Endothelial cell of umbilical vein (primary cell): ENCODE measurements at regions not wholly inside any gene's neighbourhood (a gene's known extent, or its start where the extent isn't known, plus 50 kb on each side); places are given as distances from the start of the nearest gene placed in this dataset.

ENCODE experiments used
- BruUV-seq: library from RNA; stranded (reverse); fragments of 400-500 nt; replicated peaks from 2 replicates; lab custom pipeline; 2021; lab: Mats Ljungman, UMichigan
- CTCF ChIA-PET: fragments of 300-600, 350-600 bp; sonication (Branson Sonifier 250); formaldehyde crosslinking; loops from one replicate; lab custom pipeline; 2021; ENCODE audit warnings: antibody characterized with exemption, inconsistent platforms; lab: Charles Lee
- POLR2A ChIA-PET: fragments of 300-600, 350-600 bp; sonication (Branson Sonifier 250); formaldehyde crosslinking; loops from one replicate; lab custom pipeline; 2021; ENCODE audit warnings: antibody characterized with exemption, inconsistent platforms; lab: Charles Lee
- DNase-seq: peaks from one replicate; pipeline ENCODE4 v3.0.0-alpha.2; 2011; ENCODE audit warnings: low read depth, low spot score
- FAIRE-seq: peaks from 2 replicates; lab custom pipeline; 2011; peaks lifted over from hg19 to GRCh38; lab: Jason Lieb, UNC
- H2AFZ ChIP-seq: 2 replicates; pipeline ENCODE4 v1.6.0; 2012; ENCODE audit warnings: low read depth, low read length, control low read depth, inconsistent platforms
- H3K27ac ChIP-seq: 2 replicates; pipeline ENCODE4 v1.5.1; 2011; ENCODE audit warnings: low read depth, mild to moderate bottlenecking, control low read depth, low read length, moderate library complexity; ENCODE audit not compliant: insufficient read depth
- H3K27me3 ChIP-seq, 2 experiments: 2 replicates each; pipeline versions ENCODE4 v1.6.0 to v1.6.1; 2011; ENCODE audit warnings: low read length in 2 of 2, mixed read lengths in 1 of 2; ENCODE audit not compliant: control insufficient read depth in 2 of 2, insufficient read depth in 2 of 2
- H3K36me3 ChIP-seq, 2 experiments: 2 replicates in 1 of 2; 3 replicates in 1 of 2; pipeline ENCODE4 v1.5.1; 2011; ENCODE audit warnings: low read length in 2 of 2, mild to moderate bottlenecking in 1 of 2, moderate library complexity in 1 of 2; ENCODE audit not compliant: control insufficient read depth in 2 of 2, insufficient read depth in 2 of 2; ENCODE audit errors: extremely low read depth in 1 of 2
- H3K4me1 ChIP-seq: 3 replicates; pipeline ENCODE4 v1.5.1; 2011; ENCODE audit warnings: mild to moderate bottlenecking, low read length; ENCODE audit not compliant: control insufficient read depth, insufficient read depth; ENCODE audit errors: extremely low read depth
- H3K4me2 ChIP-seq: 2 replicates; pipeline ENCODE4 v1.6.1; 2011; ENCODE audit warnings: low read length, control low read depth, mixed read lengths; ENCODE audit not compliant: insufficient read depth
- H3K4me3 ChIP-seq, 3 experiments: fragments of 200-600 bp in 1 of 3; sonication (generic), shearing (Covaris generic) in 1 of 3; replicated peaks in 1 of 3; 2 replicates each; pipeline ENCODE4 v1.5.1; 2011 to 2016; ENCODE audit warnings: control low read depth in 3 of 3, low read length in 3 of 3, mild to moderate bottlenecking in 2 of 3, inconsistent platforms in 1 of 3, low read depth in 1 of 3, moderate library complexity in 1 of 3; ENCODE audit not compliant: insufficient read depth in 1 of 3
- H3K79me2 ChIP-seq: 2 replicates; pipeline ENCODE4 v1.6.0; 2012; ENCODE audit warnings: low read length, inconsistent platforms; ENCODE audit not compliant: control insufficient read depth, insufficient read depth
- H3K9ac ChIP-seq: replicated peaks from 2 replicates; pipeline ENCODE3; 2011; ENCODE audit warnings: low read length, control low read depth; ENCODE audit not compliant: insufficient read depth; ENCODE audit errors: extremely low read depth
- H3K9me1 ChIP-seq: replicated peaks from 3 replicates; pipeline ENCODE4 v1.6.0; 2011; ENCODE audit warnings: mild to moderate bottlenecking, low read length; ENCODE audit not compliant: control insufficient read depth, insufficient read depth; ENCODE audit errors: extremely low read depth
- H3K9me3 ChIP-seq: replicated peaks from 2 replicates; pipeline ENCODE4 v1.5.1; 2012; ENCODE audit warnings: low read length, inconsistent platforms; ENCODE audit not compliant: control insufficient read depth, insufficient read depth
- H4K20me1 ChIP-seq: replicated peaks from 2 replicates; pipeline ENCODE3; 2011; ENCODE audit warnings: mild to moderate bottlenecking, low read length; ENCODE audit not compliant: control insufficient read depth, insufficient read depth; ENCODE audit errors: extremely low read depth
- EZH2 ChIP-seq: IDR thresholded peaks from 2 replicates; pipeline ENCODE4 v1.6.1; 2012; ENCODE audit warnings: borderline replicate concordance, low read depth, mild to moderate bottlenecking, moderate library complexity, low read length, inconsistent platforms; ENCODE audit not compliant: severe bottlenecking
- FOS ChIP-seq: IDR thresholded peaks from 2 replicates; pipeline ENCODE4 v1.6.1; 2011; ENCODE audit warnings: mild to moderate bottlenecking, low read length, moderate library complexity, borderline replicate concordance; ENCODE audit not compliant: insufficient read depth
- GATA2 ChIP-seq: IDR thresholded peaks from 2 replicates; pipeline ENCODE4 v1.7.0; 2011; ENCODE audit warnings: low read depth, mild to moderate bottlenecking, moderate library complexity, mixed read lengths, low read length; ENCODE audit not compliant: insufficient read length, insufficient read depth
- JUN ChIP-seq: IDR thresholded peaks from 2 replicates; pipeline ENCODE4 v1.6.1; 2011; ENCODE audit warnings: borderline replicate concordance, low read depth; ENCODE audit not compliant: insufficient read length, insufficient read depth
- MYC ChIP-seq: IDR thresholded peaks from one replicate; pipeline ENCODE4 v1.6.1; 2011; ENCODE audit warnings: mild to moderate bottlenecking, low read depth, low read length
- POLR2A ChIP-seq: IDR thresholded peaks from 2 replicates; pipeline ENCODE4 v1.6.1; 2012; ENCODE audit warnings: low read depth, mild to moderate bottlenecking, control low read depth, low read length
- POLR2AphosphoS5 ChIP-seq: IDR thresholded peaks from 2 replicates; pipeline ENCODE4 v1.6.1; 2012; ENCODE audit warnings: low read depth, mild to moderate bottlenecking, control low read depth, low read length, moderate library complexity; ENCODE audit not compliant: insufficient read depth
- dilution Hi-C: fragments of 300-500 bp; cut with MboI; formaldehyde crosslinking; loops from one replicate; pipeline ENCODE4 v1.15.0; 2019; ENCODE audit warnings: low sequenced_read_pairs; ENCODE audit not compliant: extremely low pct_ligation_motif_present
- intact Hi-C: fragments of 100-400 bp; cut with micrococcal nuclease; formaldehyde crosslinking; loops from one replicate; pipeline ENCODE4 v1.10.0; 2022
- TF ChIP-seq, protein P1 (sequence below): IDR thresholded peaks from 2 replicates; pipeline ENCODE4 v1.6.1; 2011; ENCODE audit not compliant: insufficient read depth, insufficient read length
- TF ChIP-seq, protein P2 (sequence below), 2 donors: IDR thresholded peaks; 1 replicate in 1 of 2; 2 replicates in 1 of 2; pipeline ENCODE4 v1.5.1; 2011; ENCODE audit warnings: low read length in 2 of 2, mild to moderate bottlenecking in 2 of 2, moderate library complexity in 2 of 2, control low read depth in 1 of 2, inconsistent platforms in 1 of 2, low read depth in 1 of 2; ENCODE audit not compliant: insufficient read depth in 1 of 2; ENCODE audit errors: extremely low read depth in 1 of 2

DNA sequence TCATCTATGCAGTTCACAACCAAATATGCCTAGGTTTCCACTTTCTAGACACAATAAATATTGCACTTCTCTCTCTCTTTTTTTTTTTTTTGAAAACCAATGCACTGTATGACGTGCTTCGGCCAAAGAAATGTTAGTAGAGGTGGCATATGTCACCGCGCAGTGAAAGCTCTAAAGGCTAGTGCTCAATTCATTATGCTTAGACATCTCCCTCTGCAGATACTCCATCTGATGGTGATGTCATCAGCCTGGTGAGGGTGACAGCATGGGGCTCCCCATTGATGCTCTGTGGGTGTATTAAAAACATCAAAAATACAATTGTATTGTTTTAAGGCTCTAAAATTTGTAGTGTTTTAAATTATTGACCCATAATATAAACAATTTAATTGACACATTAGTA lies 608.8 kb upstream of the C16orf82 start:
- CTCF ChIA-PET = no interaction called here
- Histone ChIP-seq H3K4me1 (no peaks in the 10 kb centered on the region), H3K9me3 (peaks cover 2% of the 10 kb centered on the region), H4K20me1 (no peaks in the 10 kb centered on the region), H3K4me2 (no peak overlapping the region), H3K9ac (no peak overlapping the region), H3K4me3 (no peak overlapping the region), H3K79me2 (no peaks in the 10 kb centered on the region), H3K27ac (no peak overlapping the region), H3K9me1 (no peaks in the 10 kb centered on the region), H3K36me3 (no peaks in the 10 kb centered on the region), H2AFZ (no peak overlapping the region), H3K27me3 (no peaks in the 10 kb centered on the region)
- POLR2A ChIA-PET = no interaction called here
- TF ChIP-seq MYC (no peak), JUN (no peak), POLR2AphosphoS5 (no peak), POLR2A (no peak), FOS (no peak), GATA2 (no peak), EZH2 (no peak)
- TF ChIP-seq, protein P1, sequence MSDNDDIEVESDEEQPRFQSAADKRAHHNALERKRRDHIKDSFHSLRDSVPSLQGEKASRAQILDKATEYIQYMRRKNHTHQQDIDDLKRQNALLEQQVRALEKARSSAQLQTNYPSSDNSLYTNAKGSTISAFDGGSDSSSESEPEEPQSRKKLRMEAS = no peak
- TF ChIP-seq, protein P2, sequence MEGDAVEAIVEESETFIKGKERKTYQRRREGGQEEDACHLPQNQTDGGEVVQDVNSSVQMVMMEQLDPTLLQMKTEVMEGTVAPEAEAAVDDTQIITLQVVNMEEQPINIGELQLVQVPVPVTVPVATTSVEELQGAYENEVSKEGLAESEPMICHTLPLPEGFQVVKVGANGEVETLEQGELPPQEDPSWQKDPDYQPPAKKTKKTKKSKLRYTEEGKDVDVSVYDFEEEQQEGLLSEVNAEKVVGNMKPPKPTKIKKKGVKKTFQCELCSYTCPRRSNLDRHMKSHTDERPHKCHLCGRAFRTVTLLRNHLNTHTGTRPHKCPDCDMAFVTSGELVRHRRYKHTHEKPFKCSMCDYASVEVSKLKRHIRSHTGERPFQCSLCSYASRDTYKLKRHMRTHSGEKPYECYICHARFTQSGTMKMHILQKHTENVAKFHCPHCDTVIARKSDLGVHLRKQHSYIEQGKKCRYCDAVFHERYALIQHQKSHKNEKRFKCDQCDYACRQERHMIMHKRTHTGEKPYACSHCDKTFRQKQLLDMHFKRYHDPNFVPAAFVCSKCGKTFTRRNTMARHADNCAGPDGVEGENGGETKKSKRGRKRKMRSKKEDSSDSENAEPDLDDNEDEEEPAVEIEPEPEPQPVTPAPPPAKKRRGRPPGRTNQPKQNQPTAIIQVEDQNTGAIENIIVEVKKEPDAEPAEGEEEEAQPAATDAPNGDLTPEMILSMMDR (IDR thresholded peaks at IDR 0.05; ENCODE audit: extremely low read depth in 1 of 2, insufficient read depth in 1 of 2, low read depth in 1 of 2, low read length in 2 of 2) = no peak
- intact Hi-C loops = no loop called here
- no peak for FAIRE-seq
- DNase-seq = no peak
- no TSS peak for BruUV-seq
- dilution Hi-C loops = no loop called here
